ENCODE measurements at regions not wholly inside any gene's neighbourhood (a gene's known extent, or its start where the extent isn't known, plus 50 kb on each side); places are given as distances from the start of the nearest gene placed in this dataset.
"Not testable (repeated sequence)": the region's sequence is repeated elsewhere in the genome, so short reads cannot be mapped to it uniquely, and the experiment has no call there.

GRCh38 chr5:172532439-172532838, 78.1 kb upstream of the SH3PXD2B start:
- not testable (repeated sequence) for ATAC-seq (replicated peaks); H3K9me3 Mint-ChIP-seq; H3K4me3 Mint-ChIP-seq; H3K4me1 Mint-ChIP-seq; H3K27ac Mint-ChIP-seq; H3K36me3 Mint-ChIP-seq (ENCODE audit: low read depth)
- H3K27me3 Mint-ChIP-seq: peaks cover 17% of the 10 kb centered on the region

DNA sequence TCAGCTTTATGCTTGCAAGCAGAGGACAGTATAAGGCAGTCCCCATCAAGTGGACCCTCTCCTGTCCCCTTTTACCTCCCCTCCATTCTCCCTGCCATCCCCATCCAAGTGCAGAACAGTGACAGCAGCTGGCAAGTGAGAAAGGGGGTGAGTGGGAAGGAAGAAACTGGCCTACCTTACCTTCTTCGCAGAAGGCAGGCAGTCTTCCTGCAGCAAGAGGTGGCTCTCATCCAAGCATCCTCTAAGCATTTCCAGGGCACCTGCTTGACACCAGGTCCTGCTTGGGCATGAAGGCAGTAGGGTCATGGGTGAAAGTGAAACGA, 77.3 kb upstream of the SH3PXD2B start:
- Mint-ChIP-seq H3K27me3 (peaks cover 17% of the 10 kb centered on the region), H3K4me1 (no peaks in the 10 kb centered on the region), H3K36me3 (ENCODE audit: low read depth) (no peaks in the 10 kb centered on the region), H3K9me3 (peaks cover 5% of the 10 kb centered on the region), H3K27ac (no peak overlapping the region), H3K4me3 (no peak overlapping the region)
- no peak for ATAC-seq (replicated peaks)

GRCh38 chr5:172530878-172531703, 76.8 kb upstream of the SH3PXD2B start:
- Mint-ChIP-seq H3K4me3 (no peak overlapping the region), H3K27ac (no peak overlapping the region), H3K4me1 (no peaks in the 10 kb centered on the region), H3K27me3 (peaks cover 15% of the 10 kb centered on the region), H3K9me3 (peaks cover 5% of the 10 kb centered on the region), H3K36me3 (ENCODE audit: low read depth) (no peaks in the 10 kb centered on the region)
- peak; percentile 34 for ATAC-seq (replicated peaks)

DNA sequence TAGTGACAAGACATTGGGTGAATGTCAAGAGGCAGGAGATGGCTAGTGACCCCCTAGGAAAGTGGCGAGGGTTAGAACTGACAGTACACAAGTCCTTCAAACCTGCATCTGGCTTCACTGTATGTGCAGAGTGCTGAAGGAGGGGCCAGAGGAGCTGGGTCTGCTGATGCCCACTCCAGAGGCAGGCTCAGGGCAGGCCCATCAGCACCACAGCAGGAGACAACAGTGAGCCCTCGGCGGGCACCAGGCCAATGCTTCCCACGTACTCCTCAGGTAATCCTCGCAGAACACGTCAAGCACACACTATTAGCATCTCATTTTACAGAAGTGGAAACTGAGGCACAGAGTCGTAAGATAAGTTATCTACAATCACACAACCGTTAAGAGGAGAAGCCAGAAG, 76.1 kb upstream of the SH3PXD2B start:
- H3K27me3 Mint-ChIP-seq: peaks cover 14% of the 10 kb centered on the region
- ATAC-seq (replicated peaks): no peak
- no peak overlapping the region for H3K4me3 Mint-ChIP-seq
- no peaks in the 10 kb centered on the region for H3K4me1 Mint-ChIP-seq
- H3K9me3 Mint-ChIP-seq: peaks cover 5% of the 10 kb centered on the region
- H3K27ac Mint-ChIP-seq: no peak overlapping the region
- no peaks in the 10 kb centered on the region for H3K36me3 Mint-ChIP-seq (ENCODE audit: low read depth)

GRCh38 chr5:172529896-172530295, 75.6 kb upstream of the SH3PXD2B start:
- no peaks in the 10 kb centered on the region for H3K4me1 Mint-ChIP-seq
- no peak overlapping the region for H3K27ac Mint-ChIP-seq
- peaks cover 5% of the 10 kb centered on the region for H3K9me3 Mint-ChIP-seq
- H3K4me3 Mint-ChIP-seq: no peak overlapping the region
- H3K36me3 Mint-ChIP-seq (ENCODE audit: low read depth): no peaks in the 10 kb centered on the region
- ATAC-seq (replicated peaks): no peak
- H3K27me3 Mint-ChIP-seq: peaks cover 16% of the 10 kb centered on the region

DNA sequence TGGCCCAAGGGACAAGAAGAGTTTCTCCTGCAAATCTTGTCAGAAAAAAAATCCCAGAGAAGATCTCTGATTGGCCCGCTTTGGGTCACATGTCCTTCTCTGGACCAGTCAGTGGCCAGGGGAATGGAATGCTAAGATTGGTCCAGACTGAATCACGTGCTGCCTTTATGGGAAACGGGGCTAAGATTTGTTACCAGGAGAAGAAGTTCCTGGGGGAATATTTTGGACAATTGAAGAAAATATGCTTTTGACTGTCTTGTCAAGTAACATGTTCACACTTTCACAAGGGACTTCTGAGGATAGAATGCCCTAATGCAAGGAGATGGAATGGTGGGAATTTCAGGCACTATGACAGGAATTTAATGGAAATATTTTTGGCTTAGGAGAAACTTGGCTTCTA, 74.1 kb upstream of the SH3PXD2B start:
- peaks cover 18% of the 10 kb centered on the region for H3K27me3 Mint-ChIP-seq
- ATAC-seq (replicated peaks): no peak
- H3K27ac Mint-ChIP-seq: no peak overlapping the region
- no peak overlapping the region for H3K4me3 Mint-ChIP-seq
- H3K4me1 Mint-ChIP-seq: no peaks in the 10 kb centered on the region
- no peaks in the 10 kb centered on the region for H3K36me3 Mint-ChIP-seq (ENCODE audit: low read depth)
- peaks cover 5% of the 10 kb centered on the region for H3K9me3 Mint-ChIP-seq

- H3K27me3 Mint-ChIP-seq: peaks cover 18% of the 10 kb centered on the region
- no peak for ATAC-seq (replicated peaks)
- H3K27ac Mint-ChIP-seq: no peak overlapping the region
- no peaks in the 10 kb centered on the region for H3K4me1 Mint-ChIP-seq
- H3K36me3 Mint-ChIP-seq (ENCODE audit: low read depth): no peaks in the 10 kb centered on the region
- H3K9me3 Mint-ChIP-seq: peaks cover 5% of the 10 kb centered on the region
- no peak overlapping the region for H3K4me3 Mint-ChIP-seq
Observed at GRCh38 chr5:172527559-172527958, 73.2 kb upstream of the SH3PXD2B start.

DNA sequence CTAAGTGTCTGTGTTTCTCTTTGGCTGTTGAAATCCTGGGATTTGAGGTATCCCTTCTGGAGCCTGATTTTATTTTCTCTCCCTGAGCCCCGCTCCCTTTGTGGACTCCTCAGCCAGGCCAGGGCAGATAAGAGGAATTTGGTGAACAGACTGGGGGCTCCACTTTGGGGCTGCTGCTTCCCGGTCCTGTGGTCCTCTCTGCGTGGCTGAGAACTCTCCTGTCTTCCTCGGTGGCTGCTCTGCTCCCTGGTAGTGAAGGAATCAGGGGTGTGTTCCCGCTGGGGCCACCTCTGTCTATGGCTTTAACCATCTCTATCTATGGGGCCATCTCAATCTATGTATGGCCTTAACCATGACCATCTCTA, 71.7 kb upstream of the SH3PXD2B start:
- Mint-ChIP-seq H3K27me3 (peaks cover 18% of the 10 kb centered on the region), H3K4me3 (no peak overlapping the region), H3K27ac (no peak overlapping the region), H3K9me3 (peaks cover 12% of the 10 kb centered on the region), H3K36me3 (ENCODE audit: low read depth) (no peaks in the 10 kb centered on the region), H3K4me1 (no peaks in the 10 kb centered on the region)
- ATAC-seq (replicated peaks): no peak

GRCh38 chr5:172525307-172525995, 71.1 kb upstream of the SH3PXD2B start:
- ATAC-seq (replicated peaks): no peak
- H3K4me3 Mint-ChIP-seq: no peak overlapping the region
- no peaks in the 10 kb centered on the region for H3K36me3 Mint-ChIP-seq (ENCODE audit: low read depth)
- H3K4me1 Mint-ChIP-seq: no peaks in the 10 kb centered on the region
- peaks cover 18% of the 10 kb centered on the region for H3K27me3 Mint-ChIP-seq
- peaks cover 13% of the 10 kb centered on the region for H3K9me3 Mint-ChIP-seq
- H3K27ac Mint-ChIP-seq: no peak overlapping the region

DNA sequence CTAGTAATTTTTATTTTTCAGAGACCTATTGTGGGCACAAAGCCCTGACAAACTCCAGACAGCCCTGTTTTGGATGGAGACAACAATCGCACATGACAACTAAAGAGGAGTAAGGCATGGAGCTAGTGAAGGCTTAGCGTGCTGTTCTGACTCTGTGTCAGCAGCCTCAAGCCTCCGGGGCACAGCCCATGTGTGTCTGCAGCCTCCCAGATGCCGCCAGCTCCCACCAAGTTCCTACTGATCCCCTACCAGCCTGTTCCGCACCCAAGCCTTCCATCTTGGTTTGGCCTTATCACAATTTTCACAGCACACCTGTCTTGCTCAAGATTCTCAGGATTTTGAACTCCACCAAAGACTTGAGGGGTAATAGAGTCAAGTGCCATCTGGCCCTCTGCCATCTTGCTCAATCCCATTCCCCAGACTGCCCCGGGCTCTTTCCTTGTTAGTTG, 70.3 kb upstream of the SH3PXD2B start:
- Mint-ChIP-seq H3K36me3 (ENCODE audit: low read depth) (no peaks in the 10 kb centered on the region), H3K27me3 (peaks cover 18% of the 10 kb centered on the region), H3K27ac (no peak overlapping the region), H3K9me3 (peaks cover 17% of the 10 kb centered on the region), H3K4me3 (no peak overlapping the region), H3K4me1 (no peaks in the 10 kb centered on the region)
- no peak for ATAC-seq (replicated peaks)

GRCh38 chr5:172523146-172523745, 68.9 kb upstream of the SH3PXD2B start:
- peaks cover 10% of the 10 kb centered on the region for H3K27me3 Mint-ChIP-seq
- no peak overlapping the region for H3K4me3 Mint-ChIP-seq
- ATAC-seq (replicated peaks): no peak
- no peaks in the 10 kb centered on the region for H3K4me1 Mint-ChIP-seq
- H3K36me3 Mint-ChIP-seq (ENCODE audit: low read depth): no peaks in the 10 kb centered on the region
- H3K27ac Mint-ChIP-seq: no peak overlapping the region
- peaks cover 12% of the 10 kb centered on the region for H3K9me3 Mint-ChIP-seq

DNA sequence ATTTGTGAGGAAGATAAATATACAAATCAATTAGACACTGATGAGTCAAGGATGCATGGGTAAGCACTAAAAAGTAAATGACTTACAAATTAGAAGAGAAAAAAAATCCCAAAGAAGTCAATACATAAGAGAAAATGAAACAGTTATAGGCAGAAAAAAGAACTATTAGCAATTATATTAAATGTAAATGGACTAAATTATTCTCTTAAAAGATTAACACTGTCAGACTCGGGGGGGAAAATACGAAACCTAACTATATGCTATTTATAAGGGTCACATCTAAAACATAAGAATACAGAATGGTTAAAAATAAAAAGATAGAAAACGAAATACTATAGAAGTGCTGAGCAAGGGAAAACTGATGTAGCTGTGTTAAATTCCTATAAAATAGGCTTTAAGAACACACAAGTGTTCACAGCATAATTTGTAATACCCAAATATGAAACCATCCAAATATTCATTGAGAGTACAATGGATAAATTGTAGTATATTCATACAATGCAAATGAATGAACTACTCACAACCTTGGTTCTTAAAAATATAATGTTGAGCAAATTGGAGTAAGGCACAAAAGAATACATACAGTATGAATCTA, 67.1 kb upstream of the SH3PXD2B start:
- no peaks in the 10 kb centered on the region for H3K36me3 Mint-ChIP-seq (ENCODE audit: low read depth)
- no peak overlapping the region for H3K27ac Mint-ChIP-seq
- H3K9me3 Mint-ChIP-seq: peaks cover 12% of the 10 kb centered on the region
- no peaks in the 10 kb centered on the region for H3K4me1 Mint-ChIP-seq
- peaks cover 7% of the 10 kb centered on the region for H3K27me3 Mint-ChIP-seq
- no peak overlapping the region for H3K4me3 Mint-ChIP-seq
- no peak for ATAC-seq (replicated peaks)

GRCh38 chr5:172511952-172512351, 57.6 kb upstream of the SH3PXD2B start:
- Mint-ChIP-seq H3K4me3 (no peak overlapping the region), H3K27me3 (peaks cover 39% of the 10 kb centered on the region), H3K27ac (no peak overlapping the region), H3K4me1 (no peaks in the 10 kb centered on the region), H3K36me3 (ENCODE audit: low read depth) (no peaks in the 10 kb centered on the region), H3K9me3 (peaks cover 11% of the 10 kb centered on the region)
- ATAC-seq (replicated peaks): no peak

DNA sequence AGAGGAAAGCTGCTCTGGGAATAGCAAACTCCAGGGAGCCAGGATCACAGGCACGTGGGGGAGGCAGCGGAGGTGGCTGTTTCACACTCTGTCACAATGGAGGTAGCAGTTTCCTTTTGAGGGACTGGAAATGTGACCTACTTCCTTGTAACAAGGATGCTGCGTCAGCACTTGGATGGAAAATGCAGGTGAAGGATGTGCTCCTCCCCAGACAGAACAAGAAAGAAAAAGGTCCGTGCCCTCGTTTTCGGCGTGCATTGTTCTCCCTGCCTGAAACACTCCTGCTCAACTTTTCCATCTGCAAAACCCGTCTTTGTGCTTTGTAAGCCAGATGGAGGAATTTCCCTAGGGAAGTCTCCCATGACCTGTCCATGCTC, 55.1 kb upstream of the SH3PXD2B start:
- H3K4me3 Mint-ChIP-seq: no peak overlapping the region
- no peak for ATAC-seq (replicated peaks)
- no peaks in the 10 kb centered on the region for H3K4me1 Mint-ChIP-seq
- no peaks in the 10 kb centered on the region for H3K36me3 Mint-ChIP-seq (ENCODE audit: low read depth)
- no peak overlapping the region for H3K27ac Mint-ChIP-seq
- peaks cover 38% of the 10 kb centered on the region for H3K27me3 Mint-ChIP-seq
- H3K9me3 Mint-ChIP-seq: peaks cover 11% of the 10 kb centered on the region
